ENCODE measurements at regions not wholly inside any gene's neighbourhood (a gene's known extent, or its start where the extent isn't known, plus 50 kb on each side); places are given as distances from the start of the nearest gene placed in this dataset.

DNA sequence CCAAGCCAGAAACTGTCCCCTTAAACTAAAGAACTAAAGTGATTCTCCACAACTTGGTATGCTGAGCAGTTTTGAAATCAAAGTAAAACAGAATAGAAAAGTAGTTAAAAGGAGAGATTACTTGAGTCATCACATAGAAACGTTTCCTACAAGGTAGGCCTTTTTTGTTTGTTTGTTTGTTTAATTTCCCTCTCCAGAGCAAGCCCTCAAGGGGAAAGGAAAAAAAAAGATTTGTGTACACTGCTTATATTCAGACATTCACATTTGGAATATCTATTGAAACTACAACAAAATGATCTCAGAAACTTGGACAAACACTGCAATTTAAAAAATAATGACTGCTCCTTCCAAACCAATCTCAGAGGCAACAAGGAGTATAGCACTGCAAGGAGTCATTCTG, 304.7 kb upstream of the NREP start:
- Histone ChIP-seq H2AFZ (ENCODE audit: low read length) (no peak overlapping the region), H3K27me3 (replicated peaks; ENCODE audit: insufficient read depth, low read length) (no peaks in the 10 kb centered on the region), H3K4me3 (ENCODE audit: low read length) (no peak overlapping the region), H3K4me2 (ENCODE audit: low read depth, low read length) (no peak overlapping the region), H3K9me3 (replicated peaks; ENCODE audit: insufficient read depth, low read length) (no peaks in the 10 kb centered on the region), H3K9me2 (replicated peaks; ENCODE audit: insufficient read depth, low read length) (no peaks in the 10 kb centered on the region), H3K9ac (ENCODE audit: low read length) (no peak overlapping the region), H3K36me3 (replicated peaks; ENCODE audit: insufficient read depth, low read length) (no peaks in the 10 kb centered on the region), H4K20me1 (ENCODE audit: insufficient read depth, low read length) (no peaks in the 10 kb centered on the region), H3K79me2 (ENCODE audit: low read length) (no peaks in the 10 kb centered on the region), H3F3A (ENCODE audit: insufficient read depth, low read length) (no peaks in the 10 kb centered on the region), H3K27ac (ENCODE audit: low read length) (no peak overlapping the region), H3K4me1 (ENCODE audit: low read length) (no peaks in the 10 kb centered on the region)
- TF ChIP-seq EZH2 (optimal IDR thresholded peaks at IDR 0.05; ENCODE audit: low read depth, low read length) (no peak), EZH2phosphoT487 (IDR thresholded peaks at IDR 0.05; ENCODE audit: low read length) (no peak)
- TF ChIP-seq, protein P1, sequence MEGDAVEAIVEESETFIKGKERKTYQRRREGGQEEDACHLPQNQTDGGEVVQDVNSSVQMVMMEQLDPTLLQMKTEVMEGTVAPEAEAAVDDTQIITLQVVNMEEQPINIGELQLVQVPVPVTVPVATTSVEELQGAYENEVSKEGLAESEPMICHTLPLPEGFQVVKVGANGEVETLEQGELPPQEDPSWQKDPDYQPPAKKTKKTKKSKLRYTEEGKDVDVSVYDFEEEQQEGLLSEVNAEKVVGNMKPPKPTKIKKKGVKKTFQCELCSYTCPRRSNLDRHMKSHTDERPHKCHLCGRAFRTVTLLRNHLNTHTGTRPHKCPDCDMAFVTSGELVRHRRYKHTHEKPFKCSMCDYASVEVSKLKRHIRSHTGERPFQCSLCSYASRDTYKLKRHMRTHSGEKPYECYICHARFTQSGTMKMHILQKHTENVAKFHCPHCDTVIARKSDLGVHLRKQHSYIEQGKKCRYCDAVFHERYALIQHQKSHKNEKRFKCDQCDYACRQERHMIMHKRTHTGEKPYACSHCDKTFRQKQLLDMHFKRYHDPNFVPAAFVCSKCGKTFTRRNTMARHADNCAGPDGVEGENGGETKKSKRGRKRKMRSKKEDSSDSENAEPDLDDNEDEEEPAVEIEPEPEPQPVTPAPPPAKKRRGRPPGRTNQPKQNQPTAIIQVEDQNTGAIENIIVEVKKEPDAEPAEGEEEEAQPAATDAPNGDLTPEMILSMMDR (IDR thresholded peaks at IDR 0.05; ENCODE audit: low read length): no peak
- DNase-seq: no peak

DNA sequence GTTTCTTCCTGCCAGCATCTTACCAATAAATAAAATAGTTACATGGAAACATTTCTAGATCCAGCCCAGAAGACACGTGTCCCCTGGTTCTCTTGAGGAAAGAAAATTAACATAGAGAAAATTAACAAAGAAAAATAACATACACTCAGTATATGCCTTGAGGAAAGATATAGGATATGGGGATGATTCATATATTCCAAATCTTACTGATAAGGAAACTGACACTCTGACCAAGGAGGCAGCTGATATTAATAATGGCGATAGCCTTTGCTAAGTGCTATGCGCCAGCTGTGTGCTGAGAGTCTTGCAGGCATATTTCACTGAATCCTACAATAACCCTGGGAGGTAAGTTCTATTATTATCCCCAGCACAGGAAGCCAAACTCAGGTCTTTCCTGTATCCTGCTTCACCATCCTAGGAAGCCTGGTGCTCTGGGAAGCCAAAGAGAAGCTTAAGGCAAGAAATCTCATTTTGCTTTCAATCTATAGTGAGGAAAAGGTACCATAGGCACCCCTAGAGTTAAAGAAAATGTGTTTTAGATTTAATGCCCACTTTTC, 302.7 kb upstream of the NREP start:
- Histone ChIP-seq H3K79me2 (ENCODE audit: low read length) (no peaks in the 10 kb centered on the region), H3K36me3 (replicated peaks; ENCODE audit: insufficient read depth, low read length) (no peaks in the 10 kb centered on the region), H3K4me3 (ENCODE audit: low read length) (no peak overlapping the region), H3K9me3 (replicated peaks; ENCODE audit: insufficient read depth, low read length) (no peaks in the 10 kb centered on the region), H3K4me2 (ENCODE audit: low read depth, low read length) (no peak overlapping the region), H3K9me2 (replicated peaks; ENCODE audit: insufficient read depth, low read length) (no peaks in the 10 kb centered on the region), H3K4me1 (ENCODE audit: low read length) (no peaks in the 10 kb centered on the region), H3F3A (ENCODE audit: insufficient read depth, low read length) (no peaks in the 10 kb centered on the region), H3K27ac (ENCODE audit: low read length) (no peak overlapping the region), H4K20me1 (ENCODE audit: insufficient read depth, low read length) (no peaks in the 10 kb centered on the region), H3K27me3 (replicated peaks; ENCODE audit: insufficient read depth, low read length) (no peaks in the 10 kb centered on the region), H2AFZ (ENCODE audit: low read length) (no peak overlapping the region), H3K9ac (ENCODE audit: low read length) (no peak overlapping the region)
- no peak for DNase-seq
- TF ChIP-seq EZH2 (optimal IDR thresholded peaks at IDR 0.05; ENCODE audit: low read depth, low read length) (no peak), EZH2phosphoT487 (IDR thresholded peaks at IDR 0.05; ENCODE audit: low read length) (no peak)
- TF ChIP-seq, protein P1 (IDR thresholded peaks at IDR 0.05; ENCODE audit: low read length): no peak

- Histone ChIP-seq H2AFZ (ENCODE audit: low read length) (no peak overlapping the region), H3K79me2 (ENCODE audit: low read length) (no peaks in the 10 kb centered on the region), H3F3A (ENCODE audit: insufficient read depth, low read length) (no peaks in the 10 kb centered on the region), H3K4me2 (ENCODE audit: low read depth, low read length) (no peak overlapping the region), H3K4me1 (ENCODE audit: low read length) (no peaks in the 10 kb centered on the region), H4K20me1 (ENCODE audit: insufficient read depth, low read length) (no peaks in the 10 kb centered on the region), H3K9ac (ENCODE audit: low read length) (no peak overlapping the region), H3K27ac (ENCODE audit: low read length) (no peak overlapping the region), H3K4me3 (ENCODE audit: low read length) (no peak overlapping the region), H3K9me3 (replicated peaks; ENCODE audit: insufficient read depth, low read length) (no peaks in the 10 kb centered on the region), H3K36me3 (replicated peaks; ENCODE audit: insufficient read depth, low read length) (no peaks in the 10 kb centered on the region), H3K9me2 (replicated peaks; ENCODE audit: insufficient read depth, low read length) (no peaks in the 10 kb centered on the region), H3K27me3 (replicated peaks; ENCODE audit: insufficient read depth, low read length) (no peaks in the 10 kb centered on the region)
- no peak for DNase-seq
- TF ChIP-seq EZH2 (optimal IDR thresholded peaks at IDR 0.05; ENCODE audit: low read depth, low read length) (no peak), EZH2phosphoT487 (IDR thresholded peaks at IDR 0.05; ENCODE audit: low read length) (no peak)
- TF ChIP-seq, protein P1 (IDR thresholded peaks at IDR 0.05; ENCODE audit: low read length): no peak
Observed at GRCh38 chr5:112049738-112050137, 292.7 kb upstream of the NREP start.

All from MM.1S (cell line).